ENCODE measurements at regions not wholly inside any gene's neighbourhood (a gene's known extent, or its start where the extent isn't known, plus 50 kb on each side); places are given as distances from the start of the nearest gene placed in this dataset.

DNA sequence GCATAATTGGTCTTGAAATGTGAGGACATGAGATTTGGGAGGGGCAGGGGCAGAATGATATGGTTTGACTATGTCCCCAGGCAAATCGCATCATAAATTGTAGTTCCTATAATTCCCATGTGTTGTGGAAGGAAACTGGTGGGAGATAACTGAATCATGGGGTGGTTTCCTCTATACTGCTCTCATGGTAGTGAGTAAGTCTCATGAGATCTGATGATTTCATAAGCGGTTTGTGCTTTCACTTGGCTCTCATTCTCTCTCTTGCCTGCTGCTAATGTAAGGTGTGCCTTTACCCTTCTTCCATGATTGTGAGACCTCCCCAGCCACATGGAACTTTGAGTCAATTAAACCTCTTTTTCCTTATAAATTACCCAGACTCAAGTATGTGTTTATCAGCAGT lies 2595.9 kb downstream of the PCDH7 start:
- no peak for TF ChIP-seq FOXM1 (IDR thresholded peaks at IDR 0.05; ENCODE audit: borderline replicate concordance, low read depth)
- TF ChIP-seq RAD21 (IDR thresholded peaks at IDR 0.05; ENCODE audit: low read depth), result no peak
- TF ChIP-seq EP300 (IDR thresholded peaks at IDR 0.05; ENCODE audit: borderline replicate concordance), result no peak
